Upper lobe of left lung (tissue), 6 donors: ENCODE measurements at regions not wholly inside any gene's neighbourhood (a gene's known extent, or its start where the extent isn't known, plus 50 kb on each side); places are given as distances from the start of the nearest gene placed in this dataset.

Source experiments
- ATAC-seq, 2 donors: fragments of 200-7000 bp; cut with Tn5 transposase; one replicate each; pipeline ENCODE4 v1.9.1; 2022; ENCODE audit warnings: mild to moderate bottlenecking in 2 of 2, moderate library complexity in 2 of 2; ENCODE audit not compliant: low FRiP score in 2 of 2
- DNase-seq, 2 donors: peaks; one replicate each; pipeline ENCODE4 v3.0.0-alpha.2; 2019 to 2020
- H3K27ac ChIP-seq, 4 donors: fragments of 200-600 bp; sonication (generic); one replicate each; pipeline ENCODE4 v1.5.1; 2016 to 2019
- H3K27me3 ChIP-seq, 4 donors: fragments of 200-600 bp; sonication (generic); one replicate each; pipeline ENCODE4 v1.5.1; 2017 to 2019
- H3K36me3 ChIP-seq, 4 donors: fragments of 200-600 bp; sonication (generic); one replicate each; pipeline ENCODE4 v1.5.1; 2016 to 2019
- H3K4me1 ChIP-seq, 4 donors: fragments of 200-600 bp; sonication (generic); one replicate each; pipeline ENCODE4 v1.5.1; 2018 to 2019
- H3K4me3 ChIP-seq, 4 donors: fragments of 200-600 bp; sonication (generic); one replicate each; pipeline ENCODE4 v1.5.1; 2017 to 2019; ENCODE audit warnings: mild to moderate bottlenecking in 2 of 4, moderate library complexity in 1 of 4
- H3K9me3 ChIP-seq, 4 donors: fragments of 200-600 bp; sonication (generic); one replicate each; pipeline ENCODE4 v1.5.1; 2018 to 2019
- EP300 ChIP-seq, 4 donors: sonication (generic); formaldehyde crosslinking; IDR thresholded peaks; one replicate each; pipeline ENCODE4 v1.5.1; 2017; ENCODE audit warnings: antibody characterized with exemption in 4 of 4, control low read depth in 2 of 4
- POLR2A ChIP-seq, 4 donors: fragments of 450-650 bp; IDR thresholded peaks; one replicate each; pipeline ENCODE4 v1.5.1; 2016 to 2017; ENCODE audit warnings: antibody characterized with exemption in 4 of 4, mild to moderate bottlenecking in 2 of 4
- POLR2AphosphoS5 ChIP-seq, 2 donors: sonication (generic); formaldehyde crosslinking; IDR thresholded peaks; one replicate each; pipeline ENCODE4 v1.5.1; 2017; ENCODE audit warnings: antibody characterized with exemption in 2 of 2
- WGBS, 2 donors: methylation state at CpG; one replicate each; pipeline ENCODE4 v1.1.5; 2017 to 2018; 5-methylcytosine and 5-hydroxymethylcytosine counted together
- TF ChIP-seq, protein P1 (sequence below), 6 experiments: fragments of 450-650 bp in 4 of 6; fragments of 200-600 bp in 2 of 6; sonication (generic) in 2 of 6; IDR thresholded peaks; one replicate each; pipeline ENCODE4 v1.5.1; 2016 to 2019; ENCODE audit warnings: antibody characterized with exemption in 6 of 6
- donor health status: DM: no; HTN: no; CAD: no; lungs with moderate emphysema.
- donor health status: DM: no; HTN: yes; CAD: no; lungs with severe emphysema.

DNA sequence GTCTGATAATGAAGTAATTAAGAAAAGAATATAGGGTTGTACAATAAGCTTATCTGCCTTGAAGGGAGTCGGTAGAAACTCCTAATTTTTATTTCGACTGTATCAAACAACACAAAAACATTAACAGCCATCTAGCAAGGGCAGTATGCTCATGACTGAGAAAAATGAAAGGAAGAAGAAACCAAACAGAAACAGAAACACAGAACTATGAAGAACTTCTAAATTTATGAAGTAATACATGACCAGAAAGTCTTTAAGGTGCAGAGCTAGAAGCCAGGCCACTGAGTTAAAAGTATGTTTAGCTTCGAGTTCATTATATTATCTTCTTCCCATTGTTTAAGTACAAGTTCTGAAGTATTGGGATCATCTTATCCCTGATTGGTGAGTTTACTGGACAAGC lies 367.3 kb upstream of the C9orf72 start:
- WGBS, 2 donors = 78 to 85% methylated on average over 3 of the region's 3 CpGs
- DNase-seq = no peak
- Histone ChIP-seq H3K27me3 (no peaks in the 10 kb centered on the region), H3K4me3 (no peak overlapping the region), H3K4me1 (no peaks in the 10 kb centered on the region), H3K9me3 (no peaks in the 10 kb centered on the region), H3K27ac (no peak overlapping the region), H3K36me3 (no peaks in the 10 kb centered on the region)
- TF ChIP-seq, protein P1, sequence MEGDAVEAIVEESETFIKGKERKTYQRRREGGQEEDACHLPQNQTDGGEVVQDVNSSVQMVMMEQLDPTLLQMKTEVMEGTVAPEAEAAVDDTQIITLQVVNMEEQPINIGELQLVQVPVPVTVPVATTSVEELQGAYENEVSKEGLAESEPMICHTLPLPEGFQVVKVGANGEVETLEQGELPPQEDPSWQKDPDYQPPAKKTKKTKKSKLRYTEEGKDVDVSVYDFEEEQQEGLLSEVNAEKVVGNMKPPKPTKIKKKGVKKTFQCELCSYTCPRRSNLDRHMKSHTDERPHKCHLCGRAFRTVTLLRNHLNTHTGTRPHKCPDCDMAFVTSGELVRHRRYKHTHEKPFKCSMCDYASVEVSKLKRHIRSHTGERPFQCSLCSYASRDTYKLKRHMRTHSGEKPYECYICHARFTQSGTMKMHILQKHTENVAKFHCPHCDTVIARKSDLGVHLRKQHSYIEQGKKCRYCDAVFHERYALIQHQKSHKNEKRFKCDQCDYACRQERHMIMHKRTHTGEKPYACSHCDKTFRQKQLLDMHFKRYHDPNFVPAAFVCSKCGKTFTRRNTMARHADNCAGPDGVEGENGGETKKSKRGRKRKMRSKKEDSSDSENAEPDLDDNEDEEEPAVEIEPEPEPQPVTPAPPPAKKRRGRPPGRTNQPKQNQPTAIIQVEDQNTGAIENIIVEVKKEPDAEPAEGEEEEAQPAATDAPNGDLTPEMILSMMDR (IDR thresholded peaks at IDR 0.05) = no peak
- TF ChIP-seq EP300 (IDR thresholded peaks at IDR 0.05) (no peak), POLR2AphosphoS5 (IDR thresholded peaks at IDR 0.05) (no peak), POLR2A (IDR thresholded peaks at IDR 0.05) (no peak)
- ATAC-seq = no peak

DNA sequence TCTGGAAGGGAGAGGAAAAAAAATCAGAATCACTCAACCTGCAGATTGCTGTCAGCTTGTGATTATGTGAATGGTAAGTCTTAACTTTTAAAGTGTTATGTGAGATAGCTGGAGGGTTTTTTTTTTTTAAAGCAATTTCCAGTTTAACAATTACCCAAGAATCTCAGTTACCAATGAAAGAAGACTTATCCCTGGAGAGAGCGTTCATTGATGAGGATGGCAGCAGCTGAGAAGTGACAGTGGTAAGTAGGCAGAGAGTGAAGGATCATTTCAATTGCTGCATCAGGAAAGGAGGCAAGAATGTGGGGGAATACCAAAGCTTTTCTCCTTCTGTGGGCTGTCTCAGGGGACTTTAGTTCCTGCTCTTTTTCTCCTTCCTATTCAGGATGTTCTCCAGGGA lies 370.2 kb upstream of the C9orf72 start:
- no peaks in the 10 kb centered on the region for H3K4me1 ChIP-seq
- H3K36me3 ChIP-seq = no peaks in the 10 kb centered on the region
- no peak overlapping the region for H3K27ac ChIP-seq
- H3K4me3 ChIP-seq = no peak overlapping the region
- no peak for DNase-seq
- no peaks in the 10 kb centered on the region for H3K9me3 ChIP-seq
- ATAC-seq = no peak
- H3K27me3 ChIP-seq = no peaks in the 10 kb centered on the region
- TF ChIP-seq, protein P1 (IDR thresholded peaks at IDR 0.05) = no peak
- TF ChIP-seq POLR2AphosphoS5 (IDR thresholded peaks at IDR 0.05) (no peak), EP300 (IDR thresholded peaks at IDR 0.05) (no peak), POLR2A (IDR thresholded peaks at IDR 0.05) (no peak)
- WGBS, 2 donors = 79 to 88% methylated on average over 1 of the region's 1 CpG

DNA sequence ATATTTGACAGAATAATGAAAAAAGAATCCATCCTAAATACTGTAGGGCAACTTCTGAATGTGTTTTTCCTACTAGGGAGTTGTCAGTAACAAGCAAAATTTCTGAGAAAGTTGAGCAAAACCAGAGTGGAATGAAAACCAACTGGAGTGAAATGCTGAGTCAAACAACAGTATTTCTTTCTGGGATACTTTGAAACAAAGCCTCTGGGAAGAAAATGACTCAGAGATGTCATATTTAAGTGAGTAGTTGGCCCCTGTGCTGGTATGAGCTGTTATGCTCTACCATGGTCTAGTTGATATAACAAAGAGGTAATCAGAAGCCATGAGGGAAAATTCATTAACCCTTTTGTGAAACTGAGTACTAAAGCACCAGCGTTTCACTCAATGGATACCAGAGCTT lies 372.1 kb upstream of the C9orf72 start:
- Histone ChIP-seq H3K4me1 (no peaks in the 10 kb centered on the region), H3K27ac (no peak overlapping the region), H3K9me3 (no peaks in the 10 kb centered on the region), H3K36me3 (no peaks in the 10 kb centered on the region), H3K4me3 (no peak overlapping the region), H3K27me3 (no peaks in the 10 kb centered on the region)
- 42 to 100% methylated on average over 1 of the region's 1 CpG for WGBS, 2 donors
- TF ChIP-seq POLR2A (IDR thresholded peaks at IDR 0.05) (no peak), EP300 (IDR thresholded peaks at IDR 0.05) (no peak), POLR2AphosphoS5 (IDR thresholded peaks at IDR 0.05) (no peak)
- TF ChIP-seq, protein P1 (IDR thresholded peaks at IDR 0.05) = no peak
- ATAC-seq = no peak
- DNase-seq = no peak

DNA sequence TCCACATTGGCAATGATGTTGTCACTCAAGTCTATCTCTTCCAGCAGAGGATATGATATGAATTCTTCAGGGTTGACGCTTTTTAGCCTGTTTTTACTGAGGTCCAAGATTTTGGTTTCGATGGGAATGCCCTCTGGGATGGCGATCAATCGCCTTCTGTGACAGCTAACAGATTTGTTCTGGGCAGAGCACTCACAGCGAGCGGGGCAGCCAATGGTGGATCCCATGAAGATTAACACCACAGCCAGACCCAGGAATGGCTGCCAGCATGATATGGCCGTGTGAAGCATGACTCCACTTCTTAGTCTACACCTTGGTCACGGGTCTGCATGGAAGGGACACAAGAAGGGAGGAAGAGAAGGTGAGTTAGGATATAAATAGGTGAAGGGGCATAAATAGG lies 377.1 kb upstream of the C9orf72 start:
- ATAC-seq (no peak), DNase-seq (no peak)
- no peak for TF ChIP-seq POLR2A (IDR thresholded peaks at IDR 0.05)
- TF ChIP-seq POLR2AphosphoS5 (IDR thresholded peaks at IDR 0.05) = no peak
- TF ChIP-seq, protein P1 (IDR thresholded peaks at IDR 0.05) = no peak
- no peak for TF ChIP-seq EP300 (IDR thresholded peaks at IDR 0.05)
- Histone ChIP-seq H3K27me3 (no peaks in the 10 kb centered on the region), H3K9me3 (no peaks in the 10 kb centered on the region), H3K4me1 (no peaks in the 10 kb centered on the region), H3K36me3 (no peaks in the 10 kb centered on the region), H3K27ac (no peak overlapping the region), H3K4me3 (no peak overlapping the region)
- 88 to 95% methylated on average over 8 of the region's 8 CpGs for WGBS, 2 donors

DNA sequence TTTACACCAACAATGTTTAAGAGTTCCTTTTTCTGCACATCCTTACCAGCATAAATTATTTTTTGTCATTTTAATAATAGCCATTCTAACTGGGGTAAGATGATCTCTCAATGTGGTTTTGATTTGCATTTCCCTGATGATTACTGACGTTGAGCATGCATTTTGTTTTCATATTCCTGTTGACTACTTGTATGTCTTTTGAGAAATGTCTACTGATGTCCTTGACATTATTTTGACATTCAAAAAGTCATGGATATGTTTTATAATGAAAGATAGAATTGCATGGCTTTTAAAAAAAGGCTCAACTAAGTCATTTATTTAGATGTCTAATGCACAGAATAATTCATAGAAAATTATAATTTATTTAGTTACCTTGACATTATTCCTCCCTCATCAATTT lies 381.6 kb upstream of the C9orf72 start:
- no peaks in the 10 kb centered on the region for H3K4me1 ChIP-seq
- WGBS, 2 donors = 44 to 50% methylated on average over 1 of the region's 1 CpG
- H3K9me3 ChIP-seq = no peaks in the 10 kb centered on the region
- H3K27me3 ChIP-seq = no peaks in the 10 kb centered on the region
- H3K36me3 ChIP-seq = no peaks in the 10 kb centered on the region
- H3K4me3 ChIP-seq = no peak overlapping the region
- DNase-seq (no peak), ATAC-seq (no peak)
- TF ChIP-seq, protein P1 (IDR thresholded peaks at IDR 0.05) = no peak
- TF ChIP-seq EP300 (IDR thresholded peaks at IDR 0.05) = no peak
- no peak for TF ChIP-seq POLR2A (IDR thresholded peaks at IDR 0.05)
- no peak for TF ChIP-seq POLR2AphosphoS5 (IDR thresholded peaks at IDR 0.05)
- no peak overlapping the region for H3K27ac ChIP-seq
